Caco-2 (cell line): ENCODE measurements at regions not wholly inside any gene's neighbourhood (a gene's known extent, or its start where the extent isn't known, plus 50 kb on each side); places are given as distances from the start of the nearest gene placed in this dataset.

Source experiments
- BruUV-seq: library from RNA; stranded (reverse); fragments of 400-500 nt; replicated peaks from 2 replicates; lab custom pipeline; 2021; lab: Mats Ljungman, UMichigan
- CTCF ChIA-PET: fragments of 300-600 bp; sonication (Branson Sonifier 250); formaldehyde crosslinking; loops from one replicate; lab custom pipeline; 2022; ENCODE audit warnings: antibody characterized with exemption; lab: Charles Lee
- POLR2A ChIA-PET: fragments of 300-600 bp; sonication (Branson Sonifier 250); formaldehyde crosslinking; loops from one replicate; lab custom pipeline; 2022; ENCODE audit warnings: antibody characterized with exemption; lab: Charles Lee
- DNase-seq, 2 experiments: peaks; one replicate each; pipeline versions ENCODE4 v3.0.0 to v3.0.0-alpha.2; 2020 to 2022
- H3K27me3 ChIP-seq: replicated peaks from 2 replicates; pipeline ENCODE4 v1.6.0; 2011; ENCODE audit warnings: low read length; ENCODE audit not compliant: control insufficient read depth, insufficient read depth
- H3K36me3 ChIP-seq: 2 replicates; pipeline ENCODE4 v1.5.1; 2011; ENCODE audit warnings: low read length; ENCODE audit not compliant: control insufficient read depth, insufficient read depth
- H3K4me1 ChIP-seq: fragments of 250-450 bp; sonication (Bioruptor Pico); 2 replicates; pipeline ENCODE4 v1.5.1; 2020; ENCODE audit warnings: mild to moderate bottlenecking
- H3K4me3 ChIP-seq: 2 replicates; pipeline ENCODE4 v1.5.1; 2011; ENCODE audit warnings: low read depth, mild to moderate bottlenecking, control low read depth, low read length
- H3K9me3 ChIP-seq: fragments of 250-450 bp; sonication (Bioruptor Pico); 2 replicates; pipeline ENCODE4 v1.5.1; 2020; ENCODE audit warnings: mild to moderate bottlenecking, moderate library complexity
- H3K27ac Mint-ChIP-seq: one replicate; pipeline ENCODE4 v1.8.0; 2022; ENCODE audit warnings: mixed read lengths; ENCODE audit not compliant: unreplicated experiment
- H3K27me3 Mint-ChIP-seq: one replicate; pipeline ENCODE4 v1.8.0; 2022; ENCODE audit warnings: mixed read lengths; ENCODE audit not compliant: insufficient read depth, unreplicated experiment
- H3K36me3 Mint-ChIP-seq: one replicate; pipeline ENCODE4 v1.8.0; 2022; ENCODE audit warnings: mild to moderate bottlenecking, mixed read lengths; ENCODE audit not compliant: insufficient read depth, unreplicated experiment
- H3K4me1 Mint-ChIP-seq: one replicate; pipeline ENCODE4 v1.8.0; 2022; ENCODE audit warnings: low read depth, mixed read lengths; ENCODE audit not compliant: unreplicated experiment
- H3K4me3 Mint-ChIP-seq: one replicate; pipeline ENCODE4 v1.8.0; 2022; ENCODE audit warnings: mild to moderate bottlenecking, moderate library complexity, mixed read lengths; ENCODE audit not compliant: unreplicated experiment
- H3K9me3 Mint-ChIP-seq: one replicate; pipeline ENCODE4 v1.8.0; 2022; ENCODE audit warnings: mixed read lengths; ENCODE audit not compliant: unreplicated experiment
- CTCF ChIP-seq, 2 experiments: fragments of 200-600 bp in 1 of 2; IDR thresholded peaks; 1 replicate in 1 of 2; 2 replicates in 1 of 2; pipeline versions ENCODE4 v1.5.1 to v1.8.0; 2011 to 2022; ENCODE audit warnings: antibody characterized with exemption in 1 of 2, control low read depth in 1 of 2, inconsistent platforms in 1 of 2, low read depth in 1 of 2, low read length in 1 of 2, mild to moderate bottlenecking in 1 of 2, moderate library complexity in 1 of 2; ENCODE audit not compliant: insufficient read depth in 1 of 2, severe bottlenecking in 1 of 2, unreplicated experiment in 1 of 2
- intact Hi-C: fragments of 100-400 bp; cut with micrococcal nuclease; formaldehyde crosslinking; loops from one replicate; pipeline ENCODE4 v1.10.0; 2022; ENCODE audit not compliant: unreplicated experiment

- Mint-ChIP-seq H3K4me1 (no peaks in the 10 kb centered on the region), H3K27me3 (no peaks in the 10 kb centered on the region), H3K36me3 (peaks cover 5% of the 10 kb centered on the region), H3K9me3 (peaks cover 7% of the 10 kb centered on the region), H3K27ac (no peak overlapping the region), H3K4me3 (no peak overlapping the region)
- DNase-seq: no peak
- no peaks in the 10 kb centered on the region for H3K4me1 ChIP-seq
- H3K27me3 ChIP-seq: no peaks in the 10 kb centered on the region
- ChIA-PET CTCF (no interaction called here), POLR2A (no interaction called here)
- no peak for TF ChIP-seq CTCF (IDR thresholded peaks at IDR 0.05; ENCODE audit: insufficient read depth in 1 of 2, low read depth in 1 of 2, low read length in 1 of 2, severe bottlenecking in 1 of 2, unreplicated experiment in 1 of 2)
- no peak overlapping the region for H3K4me3 ChIP-seq
- no TSS peak for BruUV-seq
- no peaks in the 10 kb centered on the region for H3K9me3 ChIP-seq
- intact Hi-C loops: no loop called here
- H3K36me3 ChIP-seq: no peaks in the 10 kb centered on the region
Observed at GRCh38 chr18:64275593-64276300, 126.9 kb upstream of the LINC00305 start.

- no peak overlapping the region for H3K27ac Mint-ChIP-seq
- H3K9me3 Mint-ChIP-seq: peaks cover 7% of the 10 kb centered on the region
- CTCF ChIA-PET: no interaction called here
- no peaks in the 10 kb centered on the region for H3K27me3 ChIP-seq
- POLR2A ChIA-PET: no interaction called here
- no TSS peak for BruUV-seq
- no peaks in the 10 kb centered on the region for H3K36me3 ChIP-seq
- no peaks in the 10 kb centered on the region for H3K9me3 ChIP-seq
- TF ChIP-seq CTCF (IDR thresholded peaks at IDR 0.05; ENCODE audit: insufficient read depth in 1 of 2, low read depth in 1 of 2, low read length in 1 of 2, severe bottlenecking in 1 of 2, unreplicated experiment in 1 of 2): no peak
- intact Hi-C loops: no loop called here
- no peak overlapping the region for H3K4me3 ChIP-seq
- no peaks in the 10 kb centered on the region for H3K27me3 Mint-ChIP-seq
- peaks cover 5% of the 10 kb centered on the region for H3K36me3 Mint-ChIP-seq
- H3K4me1 Mint-ChIP-seq: peaks cover 6% of the 10 kb centered on the region
- H3K4me3 Mint-ChIP-seq: no peak overlapping the region
- H3K4me1 ChIP-seq: no peaks in the 10 kb centered on the region
- no peak for DNase-seq
Observed at GRCh38 chr18:64273724-64274123, 124.8 kb upstream of the LINC00305 start.

- H3K27ac Mint-ChIP-seq: no peak overlapping the region
- H3K27me3 Mint-ChIP-seq: no peaks in the 10 kb centered on the region
- ChIA-PET POLR2A (no interaction called here), CTCF (no interaction called here)
- H3K36me3 Mint-ChIP-seq: peaks cover 5% of the 10 kb centered on the region
- no TSS peak for BruUV-seq
- TF ChIP-seq CTCF (IDR thresholded peaks at IDR 0.05; ENCODE audit: insufficient read depth in 1 of 2, low read depth in 1 of 2, low read length in 1 of 2, severe bottlenecking in 1 of 2, unreplicated experiment in 1 of 2): no peak
- Histone ChIP-seq H3K9me3 (no peaks in the 10 kb centered on the region), H3K4me1 (no peaks in the 10 kb centered on the region), H3K27me3 (no peaks in the 10 kb centered on the region), H3K4me3 (no peak overlapping the region), H3K36me3 (no peaks in the 10 kb centered on the region)
- intact Hi-C loops: no loop called here
- H3K4me1 Mint-ChIP-seq: peaks cover 6% of the 10 kb centered on the region
- H3K4me3 Mint-ChIP-seq: no peak overlapping the region
- peaks cover 7% of the 10 kb centered on the region for H3K9me3 Mint-ChIP-seq
- DNase-seq: no peak
Observed at GRCh38 chr18:64271975-64272659, 123.2 kb upstream of the LINC00305 start.
